Hematopoietic multipotent progenitor cell treated with erythropoietin and hydrocortisone succinate and interleukin-3 and kit ligand, for 8 days (in vitro differentiated cells): ENCODE measurements at regions not wholly inside any gene's neighbourhood (a gene's known extent, or its start where the extent isn't known, plus 50 kb on each side); places are given as distances from the start of the nearest gene placed in this dataset.

Source experiments
- DNase-seq: peaks from one replicate; pipeline ENCODE4 v3.0.0-alpha.2; 2015

GRCh38 chr1:58862728-58863385 is 79.0 kb upstream of the JUN start:
- no peak for DNase-seq

DNA sequence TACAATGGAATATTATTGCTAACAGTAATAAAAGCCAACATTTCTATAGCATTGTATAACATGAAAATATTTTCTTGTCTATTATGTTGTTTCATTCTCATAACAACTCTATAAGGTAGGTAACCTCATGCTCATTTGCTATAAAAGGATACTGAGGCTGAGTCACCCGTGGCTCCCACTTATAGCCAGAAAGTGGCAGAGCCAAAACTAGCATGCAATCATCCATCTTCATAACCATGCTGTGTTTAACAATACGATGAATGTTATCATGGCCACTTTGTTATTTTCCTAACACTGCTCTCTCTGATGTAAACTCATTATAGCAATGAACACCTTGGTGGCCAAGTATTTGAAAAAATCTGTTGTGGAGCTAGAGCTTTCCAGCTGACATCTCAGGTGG is 80.8 kb upstream of the JUN start:
- DNase-seq = no peak

- DNase-seq = no peak
These were observed 82.7 kb upstream of the JUN start for GRCh38 chr1:58866578-58866977.

GRCh38 chr1:58869638-58870297 is 85.9 kb upstream of the JUN start:
- no peak for DNase-seq

GRCh38 chr1:58870298-58870676 is 86.4 kb upstream of the JUN start:
- DNase-seq = no peak

DNA sequence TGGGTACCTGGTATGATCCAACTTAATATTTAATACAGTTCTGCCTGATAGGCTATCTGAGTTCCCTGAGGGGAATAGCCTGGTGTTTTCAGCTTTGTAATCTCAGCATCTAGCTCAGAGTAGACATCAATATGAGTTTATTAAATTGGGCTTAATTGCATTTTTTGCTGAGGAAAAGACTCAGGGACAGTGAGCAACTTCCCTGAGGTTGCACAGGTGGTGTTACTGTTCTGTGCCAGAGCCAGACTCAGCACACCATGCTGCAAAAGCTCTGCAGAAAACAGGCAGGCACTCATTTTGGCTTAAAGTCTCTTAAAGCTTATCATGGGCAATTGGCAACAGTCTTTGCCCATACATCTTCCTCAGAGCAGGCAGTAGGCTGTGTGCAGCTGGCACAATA is 90.5 kb upstream of the JUN start:
- no peak for DNase-seq

DNA sequence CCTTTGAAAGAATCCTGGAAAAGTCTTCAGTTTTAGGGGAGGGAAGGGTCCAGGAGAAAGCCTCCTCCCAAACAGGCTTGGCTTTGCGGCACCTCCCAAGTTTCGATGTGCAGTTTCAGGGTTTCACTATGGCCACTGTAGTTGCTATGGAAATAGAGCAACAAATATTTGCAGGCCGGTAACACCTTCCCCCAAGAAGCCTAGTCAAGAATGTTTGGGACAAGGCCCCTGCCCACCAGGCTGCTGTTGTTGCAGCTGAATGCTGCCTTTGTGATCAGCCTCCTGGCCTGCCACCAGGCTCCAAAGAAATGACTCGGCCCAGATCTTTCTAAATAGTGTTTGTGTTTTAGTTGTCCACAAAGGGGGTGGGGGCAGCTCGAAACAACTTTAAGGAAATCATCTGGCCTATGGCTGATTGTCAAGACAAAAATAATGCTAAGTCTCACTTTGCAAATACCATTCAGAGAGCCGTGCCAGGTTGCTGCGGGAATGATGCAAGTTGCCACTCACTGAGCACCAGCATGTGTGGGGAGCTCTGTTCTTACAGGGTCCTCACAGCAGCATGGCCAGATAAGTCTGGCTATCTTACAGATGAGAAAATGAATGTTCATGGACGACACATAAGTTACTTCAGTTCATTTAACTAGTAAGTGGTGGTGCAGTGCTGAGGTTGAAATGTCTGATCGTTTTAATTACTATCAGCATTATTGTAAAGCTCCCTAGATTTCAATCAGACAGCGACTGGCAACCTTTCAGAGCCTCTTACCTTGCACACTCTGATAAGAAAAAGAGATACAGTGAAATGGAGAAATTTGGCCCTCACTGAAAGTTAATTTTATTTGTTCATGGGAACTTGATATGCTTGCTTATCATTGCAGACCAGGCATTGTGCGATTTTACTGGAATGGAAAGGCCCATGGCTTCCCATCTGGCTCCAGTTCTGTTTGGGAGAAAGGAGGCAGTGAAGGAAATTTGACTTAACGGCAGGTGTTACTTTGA is 91.2 kb upstream of the JUN start:
- DNase-seq = no peak

- no peak for DNase-seq
These were observed 95.6 kb upstream of the JUN start for GRCh38 chr1:58879464-58879863.

GRCh38 chr1:58880592-58880991 is 96.7 kb upstream of the JUN start:
- DNase-seq = no peak

GRCh38 chr1:58881471-58881994 is 97.7 kb upstream of the JUN start:
- no peak for DNase-seq

DNA sequence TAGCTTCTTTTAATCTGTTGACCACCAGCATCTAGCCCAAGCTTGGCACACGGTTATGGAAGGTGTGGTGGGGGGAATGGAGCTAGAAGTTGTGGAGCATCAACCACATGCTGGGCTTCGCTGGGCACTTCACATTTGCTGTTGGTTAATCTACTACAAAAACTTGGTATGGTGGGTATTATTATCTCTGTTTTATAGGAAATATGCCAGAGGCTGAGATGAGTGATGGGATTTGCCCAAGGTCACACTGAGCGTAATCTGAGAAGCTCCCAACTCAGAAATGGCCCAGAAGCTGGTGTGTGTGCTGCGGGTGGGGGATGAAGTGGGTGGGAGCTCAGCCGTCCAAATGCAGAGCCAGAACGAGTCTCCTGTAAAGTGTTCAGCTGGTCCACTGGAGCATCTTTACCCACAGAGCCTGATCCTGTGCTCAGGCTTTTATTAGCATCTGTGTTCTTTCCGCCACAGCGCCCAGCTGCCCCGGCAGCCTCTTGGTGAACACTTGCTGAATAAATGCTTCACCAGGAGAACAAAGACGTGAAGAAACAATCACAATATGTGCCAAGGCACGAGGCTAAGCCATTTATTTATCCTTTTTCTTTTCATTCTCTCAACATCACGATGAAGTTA is 98.6 kb upstream of the JUN start:
- no peak for DNase-seq

DNA sequence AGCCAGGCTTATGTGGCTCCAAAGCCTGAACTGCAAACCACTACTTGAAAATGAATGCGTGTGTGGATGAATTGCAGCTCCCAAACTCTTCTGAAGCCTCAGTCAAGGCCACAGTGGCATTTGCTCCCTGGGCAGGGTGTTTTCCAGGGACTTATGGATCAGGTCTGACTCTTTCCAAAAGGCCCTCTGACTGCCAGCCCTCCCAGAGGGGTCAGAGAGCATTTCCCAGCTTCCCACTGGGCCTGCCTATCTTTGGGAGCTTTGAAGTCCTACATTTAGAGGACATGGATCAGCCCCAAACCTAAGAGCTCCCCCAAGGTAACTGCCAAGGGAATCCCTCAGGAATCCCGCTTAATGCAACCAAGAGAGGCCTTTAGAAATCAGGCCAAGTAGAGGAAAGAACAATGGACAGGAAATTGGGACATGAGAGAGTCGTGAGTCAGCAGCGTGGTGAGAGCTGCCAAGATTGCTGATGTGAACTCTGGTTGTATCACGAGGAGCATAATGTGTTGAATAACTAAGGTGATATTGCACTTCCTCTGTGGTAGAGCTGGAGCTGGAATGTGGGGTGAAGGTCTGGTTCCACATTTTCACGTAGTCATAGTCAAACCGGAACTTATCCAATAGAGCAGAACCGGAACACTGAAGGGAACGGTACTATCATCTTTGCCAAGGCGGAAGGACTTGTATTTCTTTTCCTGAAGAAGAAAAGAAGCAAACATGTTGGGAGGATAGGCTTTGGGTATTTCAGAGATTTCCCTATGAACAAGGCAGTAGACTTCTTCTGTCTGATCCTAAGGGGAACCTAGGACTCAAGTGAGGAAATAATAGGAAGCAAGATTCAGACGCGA is 99.4 kb upstream of the JUN start:
- peak; percentile 65 for DNase-seq

DNA sequence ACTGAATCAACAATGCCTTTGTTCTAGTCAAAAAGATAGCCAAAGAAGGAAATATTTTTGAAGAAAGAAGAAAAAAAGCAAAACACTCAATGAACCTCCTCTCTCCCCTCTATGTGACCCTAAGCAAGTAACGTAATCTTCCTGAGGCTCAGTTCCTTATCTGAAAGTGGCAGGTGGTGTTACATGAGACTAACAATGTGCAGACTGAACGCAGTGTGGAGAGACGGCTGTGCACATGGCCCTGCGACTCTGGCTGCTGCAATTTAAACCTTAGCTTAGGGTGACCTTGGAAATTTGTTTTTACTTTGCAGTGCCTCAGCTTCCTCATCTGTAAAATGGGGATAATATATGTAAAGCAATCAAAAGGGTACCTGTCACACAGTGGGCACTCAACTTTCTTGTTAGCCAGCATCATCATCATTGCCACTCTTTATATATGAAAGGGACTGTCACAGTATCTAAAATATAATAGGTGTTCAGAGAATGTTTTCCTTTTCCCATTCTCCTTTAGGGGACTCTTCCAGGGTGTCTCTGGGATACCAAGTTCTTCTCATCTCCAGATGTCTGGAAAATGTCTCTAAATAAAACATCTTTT is 100.1 kb upstream of the JUN start:
- DNase-seq = peak; percentile 87

DNA sequence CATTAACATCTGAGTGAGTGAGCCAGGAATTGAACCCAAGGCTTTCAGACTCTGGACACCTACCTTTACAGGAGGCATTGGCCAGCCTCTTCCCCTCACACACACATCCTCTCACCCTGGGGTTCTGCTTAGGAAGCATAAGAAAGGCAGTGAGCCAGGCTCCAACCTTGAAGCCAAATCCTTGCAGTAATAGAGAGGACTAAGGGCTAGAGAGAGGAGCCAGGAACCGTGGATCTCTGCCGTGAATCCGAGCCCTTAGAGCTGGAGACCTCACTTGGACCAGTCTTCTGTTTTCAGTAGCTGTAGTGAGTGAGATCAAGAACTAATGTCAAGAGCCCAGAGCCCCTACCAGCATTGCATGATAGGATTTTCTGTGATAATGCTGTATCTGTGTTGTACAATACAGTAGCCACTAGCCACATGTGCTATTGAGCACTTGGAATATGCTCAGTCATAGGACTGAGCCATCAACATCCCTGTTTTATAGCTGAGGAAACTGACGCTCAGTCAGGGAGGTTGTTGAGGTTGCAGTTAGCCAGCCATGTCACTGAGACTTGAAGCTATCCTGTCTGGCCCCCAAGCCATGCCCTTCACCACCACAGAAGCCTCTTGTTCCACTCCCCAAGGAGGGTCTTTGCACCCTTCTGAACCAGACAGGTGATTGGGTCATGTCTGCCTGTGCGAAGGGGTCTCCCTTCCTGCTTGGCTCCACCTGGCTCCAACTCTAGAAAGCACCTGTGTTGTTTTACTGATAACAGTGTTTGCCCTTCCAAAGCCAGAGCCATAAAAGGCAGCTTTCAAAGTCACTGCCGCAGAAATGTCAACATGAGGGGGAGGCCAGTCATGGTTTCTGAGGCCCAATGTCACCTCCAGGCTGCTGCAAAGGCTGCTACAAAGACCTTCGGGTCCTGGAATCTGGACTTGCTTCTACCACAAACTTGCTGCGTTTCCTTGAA is 101.1 kb upstream of the JUN start:
- no peak for DNase-seq

DNA sequence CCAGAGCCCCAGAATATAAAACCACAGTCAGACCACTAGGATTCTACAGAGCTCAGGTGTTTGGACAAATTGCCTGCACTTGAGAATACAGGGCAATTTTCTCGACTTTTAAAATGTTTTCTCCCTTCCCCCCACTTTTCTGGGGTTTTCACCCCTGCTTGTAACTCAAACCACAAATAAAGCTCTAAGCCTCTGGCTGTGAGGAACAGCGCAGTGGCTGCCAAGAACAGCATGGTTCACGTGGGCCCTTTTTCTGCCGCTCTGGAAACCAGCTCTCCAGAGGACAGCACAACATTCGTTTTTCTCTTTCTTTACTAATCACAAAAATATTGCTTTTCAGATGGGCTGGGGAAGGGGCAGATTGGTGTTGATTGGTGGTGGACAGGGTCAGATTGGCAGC is 102.2 kb upstream of the JUN start:
- DNase-seq = no peak

- no peak for DNase-seq
These were observed 102.8 kb upstream of the JUN start for GRCh38 chr1:58886611-58887010.

- no peak for DNase-seq
These were observed 103.2 kb upstream of the JUN start for GRCh38 chr1:58887059-58887458.

DNA sequence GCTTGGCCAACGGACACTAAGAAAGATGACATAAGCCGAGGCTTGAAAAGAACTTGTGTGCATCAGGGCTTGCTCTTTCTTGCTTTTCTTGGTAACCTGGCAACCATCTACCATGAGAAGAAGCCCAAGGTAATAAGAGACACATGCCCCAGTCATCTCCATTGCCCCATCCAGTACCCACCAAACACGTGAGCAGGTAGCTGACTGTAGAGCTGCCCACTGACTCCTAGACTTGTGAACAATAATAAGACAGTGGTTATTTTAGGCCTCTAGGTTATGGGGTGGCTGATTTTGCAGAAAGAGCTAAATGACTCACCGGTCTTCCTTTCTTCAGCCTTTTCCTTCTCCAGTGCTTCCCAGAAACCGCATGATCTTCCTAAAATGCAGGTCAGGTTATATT is 105.0 kb upstream of the JUN start:
- DNase-seq = no peak

GRCh38 chr1:58890113-58890512 is 106.3 kb upstream of the JUN start:
- DNase-seq = no peak

DNA sequence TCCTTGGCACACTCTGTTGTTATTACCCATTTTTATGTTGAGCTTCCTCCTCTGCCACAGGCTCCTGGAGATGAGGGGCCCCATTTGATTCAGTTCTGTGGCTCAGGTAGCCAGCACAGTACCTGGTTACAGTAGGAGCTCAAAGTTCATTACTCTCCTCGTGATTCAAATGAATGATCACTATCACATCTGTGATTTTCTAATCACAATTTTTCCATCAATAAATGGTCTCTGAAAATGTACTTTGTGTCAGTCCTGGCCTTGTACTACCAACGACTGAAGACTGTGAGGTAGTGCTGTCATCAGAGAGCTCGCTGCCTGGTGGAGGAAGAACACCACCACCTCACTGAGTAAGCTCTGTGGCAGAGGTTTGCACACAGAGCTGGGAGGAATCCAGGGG is 106.8 kb upstream of the JUN start:
- no peak for DNase-seq
